PC-9 (cell line): ENCODE measurements at regions not wholly inside any gene's neighbourhood (a gene's known extent, or its start where the extent isn't known, plus 50 kb on each side); places are given as distances from the start of the nearest gene placed in this dataset.

Experiments used
- BruUV-seq: library from RNA; stranded (reverse); fragments of 400-500 nt; replicated peaks from 2 replicates; lab custom pipeline; 2021; lab: Mats Ljungman, UMichigan
- CTCF ChIA-PET: fragments of 300-600 bp; sonication (Branson Sonifier 250); formaldehyde crosslinking; loops from one replicate; lab custom pipeline; 2022; ENCODE audit warnings: antibody characterized with exemption; lab: Charles Lee
- POLR2A ChIA-PET: fragments of 300-600 bp; sonication (Branson Sonifier 250); formaldehyde crosslinking; loops from one replicate; lab custom pipeline; 2022; ENCODE audit warnings: antibody characterized with exemption; ENCODE audit not compliant: unreplicated experiment; lab: Charles Lee
- DNase-seq, 2 experiments: peaks; one replicate each; pipeline versions ENCODE4 v3.0.0 to v3.0.0-alpha.2; 2015 to 2022; ENCODE audit warnings: mixed read lengths in 1 of 2
- H2AFZ ChIP-seq: fragments of 200-600 bp; sonication (generic); 2 replicates; pipeline ENCODE4 v1.8.1; 2017; ENCODE audit warnings: antibody characterized with exemption
- H3F3A ChIP-seq: fragments of 200-600 bp; sonication (generic); 2 replicates; pipeline ENCODE4 v1.8.1; 2017; ENCODE audit warnings: antibody characterized with exemption, mild to moderate bottlenecking, low read depth; ENCODE audit not compliant: insufficient read depth
- H3K27ac ChIP-seq: fragments of 200-600 bp; sonication (generic); 2 replicates; pipeline ENCODE4 v1.6.1; 2016; ENCODE audit warnings: mixed run types
- H3K27me3 ChIP-seq: fragments of 200-600 bp; sonication (generic); 2 replicates; pipeline ENCODE4 v1.6.1; 2016; ENCODE audit warnings: low read depth, mixed run types; ENCODE audit not compliant: insufficient read depth
- H3K36me3 ChIP-seq: fragments of 200-600 bp; sonication (generic); 2 replicates; pipeline ENCODE4 v1.6.1; 2016; ENCODE audit warnings: low read depth, mixed run types
- H3K4me1 ChIP-seq: fragments of 200-600 bp; sonication (generic); replicated peaks from 2 replicates; pipeline ENCODE4 v1.6.1; 2016; ENCODE audit warnings: mixed run types; ENCODE audit not compliant: insufficient read depth
- H3K4me2 ChIP-seq: fragments of 200-600 bp; sonication (generic); 2 replicates; pipeline ENCODE4 v1.6.1; 2017; ENCODE audit warnings: mixed run types
- H3K4me3 ChIP-seq: fragments of 200-600 bp; sonication (generic); 2 replicates; pipeline ENCODE4 v1.6.1; 2016; ENCODE audit warnings: mixed run types
- H3K79me2 ChIP-seq: fragments of 200-600 bp; sonication (generic); 2 replicates; pipeline ENCODE4 v1.6.1; 2017; ENCODE audit warnings: low read depth, mixed run types
- H3K9me2 ChIP-seq: fragments of 200-600 bp; sonication (generic); 2 replicates; pipeline ENCODE4 v1.8.1; 2017; ENCODE audit warnings: mild to moderate bottlenecking; ENCODE audit not compliant: insufficient read depth
- H3K9me3 ChIP-seq: fragments of 200-600 bp; sonication (generic); 2 replicates; pipeline ENCODE4 v1.8.1; 2016; ENCODE audit warnings: low read depth; ENCODE audit not compliant: insufficient read depth
- H4K20me1 ChIP-seq: fragments of 200-600 bp; sonication (generic); 2 replicates; pipeline ENCODE4 v1.8.1; 2017; ENCODE audit not compliant: insufficient read depth
- CTCF ChIP-seq: fragments of 200-600 bp; sonication (generic); conservative IDR thresholded peaks from 2 replicates; pipeline ENCODE4 v1.6.1; 2017; ENCODE audit warnings: mixed run types, antibody characterized with exemption, mild to moderate bottlenecking, moderate library complexity
- EZH2 ChIP-seq: fragments of 200-600 bp; sonication (generic); IDR thresholded peaks from 2 replicates; pipeline ENCODE4 v1.8.0; 2017; ENCODE audit warnings: antibody characterized with exemption, low read depth
- intact Hi-C: fragments of 100-400 bp; cut with micrococcal nuclease; formaldehyde crosslinking; loops from one replicate; pipeline ENCODE4 v1.10.0; 2022; ENCODE audit not compliant: unreplicated experiment

- ChIA-PET POLR2A (no interaction called here), CTCF (no interaction called here)
- no peaks in the 10 kb centered on the region for H3F3A ChIP-seq
- intact Hi-C loops = no loop called here
- H3K27ac ChIP-seq = no peak overlapping the region
- H3K27me3 ChIP-seq = 0 out of 2 replicates have a peak, but pooled peaks cover 9% of the 10 kb centered on the region
- no peak overlapping the region for H2AFZ ChIP-seq
- no peak overlapping the region for H3K4me3 ChIP-seq
- H3K9me2 ChIP-seq = no peaks in the 10 kb centered on the region
- no peaks in the 10 kb centered on the region for H3K36me3 ChIP-seq
- TF ChIP-seq EZH2 = no peak
- no peak for TF ChIP-seq CTCF
- H4K20me1 ChIP-seq = no peaks in the 10 kb centered on the region
- H3K79me2 ChIP-seq = no peaks in the 10 kb centered on the region
- no TSS peak for BruUV-seq
- no peak overlapping the region for H3K4me2 ChIP-seq
- H3K4me1 ChIP-seq = no peaks in the 10 kb centered on the region
- H3K9me3 ChIP-seq = no peaks in the 10 kb centered on the region
- DNase-seq = no peak
Observed at GRCh38 chr10:130864961-130865818, 446.3 kb downstream of the TCERG1L start.

- ChIA-PET CTCF (no interaction called here), POLR2A (no interaction called here)
- intact Hi-C loops = no loop called here
- Histone ChIP-seq H3K9me3 (no peaks in the 10 kb centered on the region), H3K27me3 (0 out of 2 replicates have a peak, but pooled peaks cover 9% of the 10 kb centered on the region), H2AFZ (no peak overlapping the region), H3K4me1 (no peaks in the 10 kb centered on the region), H3K36me3 (no peaks in the 10 kb centered on the region), H3K79me2 (no peaks in the 10 kb centered on the region), H3F3A (no peaks in the 10 kb centered on the region), H3K27ac (no peak overlapping the region), H4K20me1 (no peaks in the 10 kb centered on the region), H3K4me3 (no peak overlapping the region), H3K9me2 (no peaks in the 10 kb centered on the region), H3K4me2 (no peak overlapping the region)
- DNase-seq = no peak
- no peak for TF ChIP-seq EZH2
- no peak for TF ChIP-seq CTCF
- BruUV-seq = no TSS peak
Observed at GRCh38 chr10:130866857-130867256, 444.7 kb downstream of the TCERG1L start.

- no peaks in the 10 kb centered on the region for H3K4me1 ChIP-seq
- no peak overlapping the region for H3K27ac ChIP-seq
- no peaks in the 10 kb centered on the region for H3K9me2 ChIP-seq
- H3K36me3 ChIP-seq = no peaks in the 10 kb centered on the region
- BruUV-seq = no TSS peak
- no peaks in the 10 kb centered on the region for H3K79me2 ChIP-seq
- H3K4me2 ChIP-seq = no peak overlapping the region
- H3K9me3 ChIP-seq = no peaks in the 10 kb centered on the region
- 0 out of 2 replicates have a peak, but pooled peaks cover 9% of the 10 kb centered on the region for H3K27me3 ChIP-seq
- POLR2A ChIA-PET = no interaction called here
- no peaks in the 10 kb centered on the region for H4K20me1 ChIP-seq
- TF ChIP-seq EZH2 = no peak
- no peak for TF ChIP-seq CTCF
- H3F3A ChIP-seq = no peaks in the 10 kb centered on the region
- intact Hi-C loops = no loop called here
- no peak overlapping the region for H3K4me3 ChIP-seq
- CTCF ChIA-PET = no interaction called here
- no peak overlapping the region for H2AFZ ChIP-seq
- no peak for DNase-seq
Observed at GRCh38 chr10:130867446-130868194, 443.9 kb downstream of the TCERG1L start.
